OCI-LY1 (cell line): ENCODE measurements at regions not wholly inside any gene's neighbourhood (a gene's known extent, or its start where the extent isn't known, plus 50 kb on each side); places are given as distances from the start of the nearest gene placed in this dataset.

Experiments
- CTCF ChIP-seq: fragments of 200-600 bp; sonication (generic), shearing (Covaris generic); IDR thresholded peaks from 2 replicates; pipeline ENCODE4 v1.5.1; 2017; ENCODE audit warnings: mild to moderate bottlenecking, antibody characterized with exemption, low read length, moderate library complexity, mixed read lengths
- EZH2 ChIP-seq: fragments of 200-600 bp; sonication (generic), shearing (Covaris generic); IDR thresholded peaks from 2 replicates; pipeline ENCODE4 v1.8.0; 2017; ENCODE audit warnings: borderline replicate concordance, mixed run types, mild to moderate bottlenecking, antibody characterized with exemption, low read length, moderate library complexity, mixed read lengths

GRCh38 chr12:89782807-89783206 lies 74.2 kb upstream of the ATP2B1 start:
- TF ChIP-seq CTCF = no peak
- no peak for TF ChIP-seq EZH2
